GM21390 (cell line): ENCODE measurements at regions not wholly inside any gene's neighbourhood (a gene's known extent, or its start where the extent isn't known, plus 50 kb on each side); places are given as distances from the start of the nearest gene placed in this dataset.
"Not testable (repeated sequence)": the region's sequence is repeated elsewhere in the genome, so short reads cannot be mapped to it uniquely, and the experiment has no call there.

Experiments
- ATAC-seq: cut with Tn5 transposase; IDR thresholded peaks from one replicate; pipeline ENCODE4 v1.9.1; 2021; ENCODE audit not compliant: unreplicated experiment

DNA sequence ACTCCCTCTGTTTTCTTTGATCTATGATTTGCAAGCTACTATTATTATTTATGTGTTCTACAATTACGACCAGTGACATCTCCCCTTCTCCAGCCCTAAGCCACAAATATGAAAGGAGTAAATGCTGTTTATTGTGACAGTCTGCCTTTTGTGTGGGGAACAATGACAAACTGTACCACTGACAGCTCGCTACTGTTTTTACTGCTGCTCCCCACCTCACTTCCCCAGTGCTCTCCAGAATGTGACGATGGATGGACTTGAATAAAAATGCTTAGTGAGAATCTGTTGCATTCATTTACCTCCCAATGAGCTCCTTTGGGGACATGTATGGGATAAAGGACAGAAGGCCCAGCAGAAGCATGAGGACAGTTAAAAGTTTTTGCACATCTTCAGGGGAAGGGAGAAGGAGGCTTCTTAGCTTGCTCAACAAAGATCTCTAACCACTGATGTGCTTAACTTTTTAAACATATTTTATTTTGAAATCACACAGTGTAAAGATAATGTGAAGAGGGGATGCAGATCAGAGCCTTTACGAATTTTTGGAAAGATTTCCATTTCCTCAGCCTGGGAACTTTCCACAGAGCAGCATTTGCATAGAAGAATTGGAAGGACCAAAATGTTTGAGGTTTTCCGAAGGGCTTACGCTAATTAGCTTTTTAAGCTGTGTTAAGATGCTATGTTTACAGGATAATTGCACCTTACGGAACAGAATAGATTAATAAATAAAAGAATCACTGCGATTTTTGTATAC lies 485.1 kb upstream of the TENM3 start:
- no peak for ATAC-seq

DNA sequence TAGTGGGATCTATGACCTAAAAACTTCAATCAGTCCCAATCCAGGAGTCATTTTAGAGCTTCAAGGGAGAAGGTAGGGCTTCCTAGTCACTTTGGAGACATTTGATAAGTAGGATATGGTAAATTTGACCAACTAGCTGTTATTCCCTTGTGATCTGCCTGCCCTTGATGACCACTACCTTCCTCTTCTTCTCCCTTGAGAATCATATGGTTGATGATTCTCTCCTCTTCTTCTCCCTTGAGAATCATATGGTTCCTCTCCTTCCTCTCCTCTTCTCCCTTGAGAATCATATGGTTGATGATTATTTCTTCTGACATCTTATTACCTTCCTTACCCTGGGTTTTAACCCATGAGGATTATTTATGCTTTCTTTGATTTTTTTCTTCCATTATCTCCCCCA lies 482.6 kb upstream of the TENM3 start:
- ATAC-seq = no peak

DNA sequence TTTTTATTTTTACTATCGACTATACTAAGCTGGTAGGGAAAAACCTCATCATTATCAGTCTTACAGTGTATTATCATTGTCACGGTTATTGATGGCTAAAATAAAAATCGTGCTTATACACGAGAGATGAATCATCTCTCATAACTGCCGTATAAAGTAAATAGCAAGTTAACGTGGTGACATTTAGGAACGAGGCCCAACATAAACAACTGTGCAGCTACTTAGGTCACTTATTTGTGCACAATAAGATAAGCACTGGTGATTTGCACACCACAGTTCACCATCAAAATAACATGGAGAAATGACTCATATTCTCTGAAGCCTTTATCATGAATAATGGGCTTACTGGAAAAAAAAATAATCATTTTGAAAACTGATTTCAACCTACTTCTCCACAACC lies 482.0 kb upstream of the TENM3 start:
- ATAC-seq = no peak

DNA sequence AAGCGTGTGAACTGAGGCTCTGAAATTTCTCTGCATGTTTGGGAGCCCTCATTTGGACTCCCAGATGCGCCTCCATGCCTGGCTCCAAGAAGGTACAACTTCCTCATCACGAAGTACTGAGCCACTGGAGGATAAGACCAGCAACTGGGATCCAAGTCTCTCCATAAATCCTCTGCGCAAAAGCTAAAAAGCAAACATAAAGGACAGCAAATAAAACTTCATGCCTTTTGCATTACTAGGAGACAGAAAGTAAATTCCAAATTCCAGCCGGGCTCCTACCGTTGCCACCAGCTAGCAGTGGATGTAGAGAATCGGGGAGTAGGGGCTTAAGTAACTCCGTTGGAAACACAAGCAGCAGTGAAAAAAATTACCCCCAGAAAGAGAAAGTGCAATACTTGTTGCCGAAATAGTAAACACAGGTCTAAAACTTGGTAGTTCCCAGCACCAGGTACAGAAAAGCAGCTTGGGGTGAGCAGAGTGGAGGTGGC lies 477.1 kb upstream of the TENM3 start:
- no peak for ATAC-seq

DNA sequence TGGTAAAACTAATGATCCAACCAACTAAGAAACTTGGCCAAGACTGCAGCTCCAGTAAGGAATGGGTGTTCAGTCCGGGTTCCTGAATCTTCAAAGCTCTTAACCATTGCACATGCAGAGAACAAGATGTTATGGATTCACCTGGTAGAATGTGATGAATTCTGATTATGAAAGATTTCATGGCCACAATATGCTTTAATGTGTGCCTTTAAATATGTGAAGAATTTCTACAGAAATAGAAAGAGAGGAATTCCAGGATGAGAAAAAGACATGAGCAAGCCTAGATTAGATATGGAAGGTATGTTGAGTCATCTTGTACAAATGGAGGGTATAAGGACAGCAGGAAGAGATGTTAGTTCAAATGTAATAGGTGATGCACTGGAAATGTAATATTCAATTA lies 472.2 kb upstream of the TENM3 start:
- ATAC-seq = no peak

DNA sequence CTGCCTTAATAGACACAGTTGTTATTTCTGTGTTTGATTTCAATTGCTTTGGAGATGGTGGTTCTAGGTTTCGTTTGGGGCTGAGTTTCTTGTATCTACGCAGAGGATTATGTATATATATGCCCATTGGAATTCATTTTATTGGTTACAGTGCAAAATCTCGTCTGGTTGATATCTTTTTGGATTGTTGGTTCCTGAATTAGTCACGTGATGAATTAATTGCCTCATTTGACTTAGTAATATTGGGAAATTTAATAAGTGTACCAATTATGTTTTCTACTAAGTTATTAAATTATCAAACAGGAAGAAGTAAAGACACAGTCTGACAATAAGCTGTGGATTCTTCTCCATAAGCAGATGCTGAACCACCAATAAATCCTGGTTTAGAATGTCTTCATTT lies 467.9 kb upstream of the TENM3 start:
- ATAC-seq = no peak

DNA sequence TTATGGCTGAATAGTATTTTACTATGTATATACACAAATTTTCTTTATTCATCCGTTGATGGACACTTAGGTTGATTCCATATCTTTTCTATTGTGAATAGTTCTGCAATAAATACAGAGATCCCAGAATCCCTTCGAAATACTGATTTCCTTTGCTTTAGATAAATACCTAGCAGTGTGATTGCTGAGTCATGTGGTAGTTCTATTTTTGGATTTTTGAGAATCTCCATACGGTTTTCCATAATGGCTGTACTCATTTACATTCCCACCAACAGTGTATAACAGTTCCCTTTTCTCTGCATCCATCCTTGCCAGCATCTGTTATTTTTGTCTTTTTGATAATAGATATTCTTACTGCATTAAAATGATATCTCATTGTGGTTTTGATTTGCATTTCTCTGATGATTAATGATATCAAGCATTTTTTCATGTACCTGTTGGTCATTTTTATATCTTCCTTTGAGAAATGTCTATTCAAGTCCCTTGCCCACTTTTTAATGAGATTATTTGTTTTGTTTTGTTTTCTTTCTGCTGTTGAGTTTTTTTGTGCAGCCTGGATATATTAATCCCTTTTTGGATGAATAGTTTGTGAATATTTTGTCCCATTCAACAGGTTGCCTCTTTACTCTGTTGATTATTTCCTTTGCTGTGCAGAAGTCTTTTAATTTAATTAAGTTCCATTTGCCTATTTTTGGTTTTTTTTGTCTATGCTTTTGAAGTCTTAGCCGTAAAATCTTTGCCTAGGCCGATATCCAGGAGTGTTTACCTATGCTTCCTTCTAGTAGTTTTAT lies 466.7 kb upstream of the TENM3 start:
- no peak for ATAC-seq

DNA sequence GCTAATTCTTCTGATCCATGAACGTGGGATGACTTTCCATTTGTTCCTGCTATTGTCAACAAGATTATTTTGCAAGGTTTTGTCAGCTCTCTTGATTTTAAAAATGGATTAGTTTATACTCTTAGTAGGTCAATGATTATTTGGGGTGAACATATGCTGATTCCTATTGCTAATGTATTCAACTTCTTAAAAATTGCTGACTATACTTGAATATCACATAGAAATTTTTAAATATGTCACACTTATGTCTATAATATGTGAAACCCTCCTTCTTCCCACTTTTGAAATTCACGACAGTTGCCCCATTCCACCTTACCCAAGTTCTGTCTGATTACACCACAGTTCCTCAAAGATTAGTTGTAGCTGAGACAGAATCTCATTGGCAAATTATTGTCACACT lies 465.7 kb upstream of the TENM3 start:
- no peak for ATAC-seq

DNA sequence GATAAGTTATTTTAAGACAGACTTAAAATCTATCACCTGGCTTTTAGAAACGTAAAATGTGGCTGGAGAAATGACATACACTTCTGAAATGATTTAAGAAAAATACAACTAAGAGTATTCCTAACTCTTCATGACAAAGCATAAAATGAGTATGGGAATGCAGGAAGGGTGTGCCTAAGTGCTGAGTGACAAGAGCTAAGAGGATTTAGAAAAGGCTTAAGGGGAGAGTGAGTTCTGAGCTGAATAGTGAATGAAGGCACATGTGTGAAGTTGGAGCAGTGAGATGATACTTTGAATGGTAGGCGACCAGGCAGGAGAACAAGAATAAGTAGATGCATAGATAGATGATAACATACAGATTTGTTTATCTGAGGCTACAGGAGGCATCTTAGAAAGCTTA lies 458.3 kb upstream of the TENM3 start:
- ATAC-seq = no peak

DNA sequence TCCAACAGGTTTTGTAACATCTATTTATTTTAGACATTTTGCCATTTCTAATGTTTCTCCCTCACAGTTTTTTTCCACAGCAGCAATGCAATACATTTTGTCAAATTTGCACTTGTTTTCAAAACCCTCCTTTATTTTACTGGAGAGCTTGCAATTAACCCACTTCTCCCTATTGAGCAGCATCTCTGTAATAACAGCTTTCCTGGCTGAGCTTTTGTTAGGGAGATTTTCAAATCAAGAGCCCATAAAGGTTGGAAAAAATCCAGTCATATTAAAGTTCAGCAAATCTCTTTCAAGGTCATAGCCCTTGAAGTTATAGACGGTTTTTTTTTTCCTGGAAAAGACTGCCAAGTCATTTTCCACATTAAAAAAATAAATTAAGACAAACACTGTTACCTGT lies 450.6 kb upstream of the TENM3 start:
- ATAC-seq = no peak

DNA sequence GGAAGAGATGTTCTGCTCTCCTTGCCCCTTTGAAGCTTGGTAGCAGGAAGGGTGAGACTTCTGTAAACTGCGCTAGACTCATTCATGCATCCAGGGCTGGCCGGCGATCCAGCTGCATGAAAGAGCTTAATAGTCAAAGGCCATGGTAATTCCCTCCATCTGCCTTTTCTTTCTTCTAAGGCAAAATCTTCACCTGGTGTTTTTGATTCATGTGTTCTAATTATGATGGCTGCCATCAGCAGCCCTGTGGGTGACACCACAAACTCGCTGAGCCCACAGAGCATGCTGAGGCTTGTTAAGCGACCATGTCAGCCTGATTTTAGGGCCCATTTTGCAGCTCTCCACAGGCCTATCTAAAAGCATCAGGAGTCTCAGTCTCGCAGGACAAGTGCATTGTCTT lies 450.1 kb upstream of the TENM3 start:
- ATAC-seq = no peak

DNA sequence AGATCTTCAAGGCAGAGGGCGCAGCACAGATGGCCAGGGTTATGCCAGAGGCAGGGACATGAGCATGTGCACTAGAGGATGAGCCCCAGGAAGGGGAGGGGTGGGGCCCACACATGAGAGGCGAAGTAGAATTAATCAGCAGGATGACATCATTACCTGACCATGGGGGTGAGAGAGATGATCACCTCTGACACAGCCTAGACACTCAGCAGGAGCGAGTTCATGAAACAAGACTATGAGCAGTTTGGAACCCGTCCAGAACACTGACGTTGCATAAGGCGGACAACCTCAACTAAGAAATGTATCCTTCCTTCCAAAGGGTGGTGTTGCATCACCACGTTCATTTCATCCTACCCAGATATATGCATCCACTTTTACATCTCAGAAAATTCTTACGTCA lies 446.7 kb upstream of the TENM3 start:
- ATAC-seq = no peak

DNA sequence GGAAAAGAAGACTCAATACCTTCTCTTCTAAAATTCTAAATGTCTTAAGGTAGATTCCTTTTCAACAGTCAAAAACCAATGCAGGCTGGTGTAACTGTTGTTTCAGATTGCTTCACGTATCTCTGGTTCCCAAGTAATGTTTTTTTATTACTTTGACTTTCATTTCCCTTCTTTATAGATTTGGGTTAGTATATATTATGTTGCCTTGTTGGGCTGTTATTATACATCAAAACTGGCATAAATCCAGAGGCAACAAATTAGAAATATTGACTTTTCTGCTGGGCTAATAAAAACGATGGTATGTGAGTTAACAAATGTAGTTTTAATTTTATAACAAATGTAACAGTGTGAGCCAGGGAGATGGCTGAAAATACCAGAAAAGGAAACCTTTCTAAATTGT lies 444.7 kb upstream of the TENM3 start:
- no peak for ATAC-seq

DNA sequence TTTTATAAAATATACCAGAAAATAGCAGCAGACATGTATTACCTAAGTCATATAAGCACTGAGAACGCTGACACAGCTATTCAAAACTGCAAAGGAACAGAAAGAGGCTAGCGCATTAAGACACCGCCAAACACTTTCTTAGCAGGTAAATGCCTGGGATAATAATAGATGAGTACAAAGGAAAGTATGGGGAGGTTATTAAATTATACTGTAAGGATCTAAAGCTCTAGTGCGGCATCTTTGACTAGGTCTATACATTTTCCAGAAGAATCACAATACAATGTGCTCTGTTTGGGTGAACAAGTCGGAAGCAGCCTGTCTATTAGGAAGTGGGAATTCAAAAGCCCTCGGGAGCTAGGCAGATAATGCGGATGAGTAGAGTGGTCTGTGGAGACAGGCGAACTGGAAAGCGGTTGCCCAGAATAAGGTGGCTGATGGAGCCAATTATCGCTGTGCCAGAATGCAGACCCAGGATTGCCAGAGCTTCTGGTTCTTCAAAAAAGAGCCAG lies 443.6 kb upstream of the TENM3 start:
- ATAC-seq = no peak

DNA sequence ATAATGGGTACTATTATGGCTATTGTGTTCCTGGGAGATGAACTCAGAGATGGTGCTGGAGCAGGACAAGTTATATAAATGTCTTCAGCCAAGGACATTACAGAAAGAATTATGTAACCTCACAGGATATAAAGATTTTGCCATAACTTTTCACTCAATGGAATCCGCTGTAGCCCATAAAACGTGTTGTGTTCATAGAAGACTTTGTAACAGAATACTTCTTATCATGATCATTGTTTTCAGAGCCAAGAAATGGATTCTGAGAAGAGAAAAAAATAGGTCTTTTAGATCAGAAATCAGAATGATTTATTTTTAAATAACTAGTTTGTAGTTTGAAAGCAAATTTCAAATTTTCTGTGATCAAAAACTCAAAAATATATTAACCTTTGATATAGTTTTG lies 441.0 kb upstream of the TENM3 start:
- ATAC-seq = no peak

DNA sequence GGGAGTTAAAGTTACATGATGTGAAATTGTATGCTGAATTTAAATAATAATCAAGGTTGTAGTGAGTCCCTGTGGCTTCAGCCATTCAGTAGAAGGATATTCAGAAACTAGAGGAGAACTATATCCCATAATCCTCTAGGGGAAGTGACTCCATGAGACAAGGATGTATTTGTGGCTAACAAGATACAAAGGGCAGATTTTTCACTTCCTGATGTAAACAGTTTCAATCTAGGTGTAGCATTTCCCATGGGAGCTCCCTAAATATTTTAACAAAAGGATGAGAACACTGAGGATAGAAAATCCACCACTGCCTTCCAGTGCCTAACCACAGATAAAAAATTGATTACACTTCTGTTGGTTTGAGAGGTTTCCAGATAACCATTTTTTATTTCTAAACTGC lies 435.4 kb upstream of the TENM3 start:
- no peak for ATAC-seq

DNA sequence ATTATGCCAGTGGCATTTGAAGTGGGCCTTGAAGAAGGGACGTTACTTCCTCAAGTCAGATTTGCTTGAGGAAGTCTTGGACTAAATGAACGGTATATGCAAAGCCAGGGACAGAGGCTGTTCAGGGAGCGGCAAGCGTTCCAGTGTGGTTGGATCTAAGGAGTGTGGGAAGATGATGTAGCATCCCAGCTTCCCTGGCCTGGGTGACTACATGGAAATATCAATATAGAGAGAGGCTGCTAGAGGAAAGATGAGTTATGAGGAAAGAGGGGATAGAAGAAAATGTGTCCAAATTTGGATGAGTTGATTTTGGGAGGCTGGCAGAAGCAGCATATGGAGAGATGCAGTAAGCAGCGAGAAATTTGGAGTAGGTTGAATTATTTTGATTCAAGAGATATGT lies 432.5 kb upstream of the TENM3 start:
- ATAC-seq = no peak

DNA sequence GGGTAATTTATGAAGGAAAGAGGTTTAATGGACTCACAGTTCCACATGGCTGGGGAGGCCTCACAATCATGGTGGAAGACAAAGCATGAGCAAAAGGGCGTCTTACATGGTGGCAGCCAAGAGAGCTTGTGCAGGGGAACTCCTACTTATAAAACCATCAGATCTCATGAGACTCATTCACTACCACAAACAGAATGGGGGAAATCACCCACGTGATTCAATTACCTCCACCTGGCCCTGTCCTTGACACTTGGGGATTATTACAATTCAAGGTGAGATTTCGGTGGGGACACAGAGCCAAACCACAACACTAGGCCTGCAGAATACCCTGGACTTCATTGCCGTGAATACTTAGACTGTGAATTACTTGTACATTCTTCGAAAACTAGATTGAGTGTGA lies 431.7 kb upstream of the TENM3 start:
- ATAC-seq = not testable (repeated sequence)

DNA sequence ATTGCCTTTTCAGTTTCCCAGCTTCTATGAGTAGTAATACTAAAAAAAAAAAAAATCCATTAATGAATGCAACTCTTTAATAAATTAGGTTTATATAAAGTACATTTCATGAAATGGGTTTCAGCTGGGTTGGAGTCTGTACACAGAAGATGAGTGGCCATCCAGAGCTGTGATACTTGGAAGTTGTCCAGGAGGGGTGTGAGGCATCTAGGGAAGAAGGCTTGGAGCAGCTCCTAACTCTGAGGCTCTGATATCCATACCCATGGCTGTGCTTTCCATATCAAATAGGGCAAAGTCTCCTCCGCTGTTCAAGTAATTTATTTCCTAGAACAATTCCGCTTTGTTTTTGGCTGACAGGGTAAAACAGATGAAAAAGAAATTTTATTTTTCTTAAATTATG lies 423.3 kb upstream of the TENM3 start:
- ATAC-seq = no peak

DNA sequence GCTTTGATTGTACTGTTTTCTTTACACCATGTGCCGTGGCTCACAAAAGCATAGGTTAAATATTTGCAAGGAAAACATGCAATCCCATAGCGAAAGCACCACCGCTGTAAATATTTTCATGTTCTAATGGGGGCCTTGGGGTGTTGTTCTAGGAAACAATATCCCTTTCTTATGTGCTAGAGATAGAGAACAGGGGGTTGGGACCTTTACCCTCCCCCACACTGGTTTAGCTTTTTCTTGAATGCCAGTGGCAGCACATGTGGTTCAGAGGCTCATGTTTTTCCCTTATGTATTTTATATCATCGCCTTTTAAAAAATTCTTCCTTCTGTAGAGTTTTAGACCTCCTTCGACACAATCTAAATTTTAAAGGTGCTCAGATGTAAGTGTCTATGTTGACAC lies 422.6 kb upstream of the TENM3 start:
- ATAC-seq = no peak

DNA sequence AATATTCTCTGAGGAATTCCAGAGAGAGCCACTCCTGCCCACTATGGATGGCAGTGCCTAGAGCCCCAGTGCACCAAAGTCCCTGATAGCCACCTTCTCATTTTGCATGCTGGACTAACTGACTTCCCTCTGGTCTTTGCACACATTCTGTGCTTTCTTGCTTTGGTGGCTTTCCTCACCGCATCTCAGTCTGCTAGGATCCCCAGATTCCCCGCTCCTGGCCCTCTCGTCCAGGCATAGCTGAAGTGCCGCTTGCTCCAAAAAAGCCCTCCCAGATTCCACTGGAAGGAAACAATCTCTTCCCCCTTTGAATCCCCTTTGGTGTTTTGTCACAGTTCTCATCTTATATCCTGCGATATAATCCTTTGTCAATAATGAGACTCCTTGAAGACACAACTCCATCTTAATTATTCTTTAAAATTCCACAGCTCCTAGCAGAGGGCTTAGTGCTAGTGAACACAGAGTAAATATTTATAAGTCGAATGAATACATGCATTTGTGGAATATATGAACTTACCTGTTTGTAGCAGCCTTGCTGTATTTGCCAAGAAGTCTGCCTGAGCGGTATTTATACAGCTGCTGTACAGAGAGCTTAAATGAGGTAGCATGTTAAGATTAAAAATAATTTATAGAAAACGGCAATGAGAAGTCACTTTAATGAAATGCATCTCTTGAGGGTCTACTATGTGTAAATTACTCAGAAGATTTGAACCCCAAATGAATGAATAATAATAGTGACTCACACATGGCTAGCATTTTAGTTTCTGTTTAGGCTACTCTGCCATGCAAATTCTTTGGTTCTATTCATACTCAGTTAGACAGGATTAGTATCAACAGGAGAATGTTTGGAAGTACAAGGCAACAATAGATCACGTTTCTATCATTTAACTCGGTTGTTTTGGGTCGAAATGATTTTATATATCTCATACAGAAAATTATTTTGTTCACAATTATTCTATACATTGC lies 421.9 kb upstream of the TENM3 start:
- no peak for ATAC-seq
